HT1080 (cell line): ENCODE measurements at regions not wholly inside any gene's neighbourhood (a gene's known extent, or its start where the extent isn't known, plus 50 kb on each side); places are given as distances from the start of the nearest gene placed in this dataset.
"Not testable (repeated sequence)": the region's sequence is repeated elsewhere in the genome, so short reads cannot be mapped to it uniquely, and the experiment has no call there.

Experiments used
- DNase-seq: peaks from one replicate; pipeline ENCODE4 v3.0.0-alpha.2; 2015; ENCODE audit warnings: low read depth

DNA sequence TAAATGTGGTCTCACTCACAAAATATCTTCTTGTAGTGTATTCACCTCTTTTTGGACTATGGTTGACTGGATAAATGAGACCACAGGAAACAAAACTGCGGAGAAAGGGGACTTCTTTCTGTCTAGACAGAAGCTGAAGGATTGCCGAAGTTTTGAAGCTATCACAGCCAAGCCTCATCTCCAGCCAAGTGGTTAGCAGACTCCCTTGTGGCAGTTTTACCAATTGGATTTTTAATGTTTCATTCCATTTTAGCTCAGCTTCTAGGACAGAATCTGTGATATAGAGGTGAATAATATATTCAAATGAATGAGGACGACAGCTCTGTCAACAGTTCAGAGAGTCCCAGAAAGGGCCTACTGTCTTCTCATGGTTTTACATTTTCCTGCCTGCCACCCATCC, 215.7 kb upstream of the ZNF608 start:
- DNase-seq: no peak

DNA sequence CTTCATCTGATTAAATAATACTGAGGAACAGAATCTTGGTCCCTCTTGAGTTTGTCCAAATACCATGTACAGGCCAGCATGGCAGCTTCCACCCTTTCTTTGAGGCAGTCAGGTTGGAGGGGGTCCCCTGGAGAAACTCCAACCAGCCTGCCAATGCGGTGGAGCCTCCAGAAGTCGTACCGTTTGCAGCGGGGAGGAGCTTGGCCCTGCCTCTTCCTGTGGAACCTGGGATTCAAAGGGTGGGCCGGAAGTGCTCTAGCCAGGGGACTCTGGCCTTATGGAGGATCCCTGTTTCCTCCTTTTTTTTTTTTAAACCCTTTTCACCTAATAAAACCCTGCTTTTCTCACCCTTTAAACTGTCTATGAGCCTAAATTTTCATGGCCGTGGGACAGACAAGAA, 216.3 kb upstream of the ZNF608 start:
- no peak for DNase-seq

DNA sequence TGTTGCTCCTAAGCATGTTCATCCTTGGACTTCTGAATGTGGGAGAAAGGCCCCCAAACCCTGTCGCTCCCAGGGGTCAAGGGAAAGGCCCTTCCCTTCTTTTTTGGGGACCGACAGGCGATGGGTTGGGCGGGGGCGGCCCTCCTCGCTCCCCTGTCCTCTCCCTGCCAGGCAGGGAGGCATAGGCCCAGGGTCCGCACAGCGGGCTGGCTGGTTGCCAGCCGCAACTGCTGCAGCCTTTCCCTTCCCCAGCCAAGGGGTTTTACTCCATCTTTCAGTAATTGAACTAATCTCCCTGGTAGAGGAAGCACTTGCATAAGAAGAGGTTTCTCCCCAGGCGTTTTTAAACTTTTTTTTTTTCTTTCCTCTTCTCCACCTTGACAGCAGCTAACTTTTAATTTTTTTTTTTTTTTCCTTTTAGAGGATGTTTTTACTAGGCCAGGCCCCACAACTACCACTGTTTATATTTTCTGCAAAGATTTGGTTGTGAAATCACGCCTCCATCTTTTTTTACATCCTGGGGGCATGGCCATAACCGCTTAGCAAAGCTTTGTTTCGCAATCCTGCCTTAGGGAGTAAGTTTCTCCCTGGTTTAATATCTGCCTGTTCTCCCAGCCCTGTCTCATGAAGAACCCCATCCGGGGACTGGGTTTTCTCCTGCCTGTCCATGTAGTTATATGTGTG, 216.9 kb upstream of the ZNF608 start:
- peak; percentile 38 for DNase-seq

DNA sequence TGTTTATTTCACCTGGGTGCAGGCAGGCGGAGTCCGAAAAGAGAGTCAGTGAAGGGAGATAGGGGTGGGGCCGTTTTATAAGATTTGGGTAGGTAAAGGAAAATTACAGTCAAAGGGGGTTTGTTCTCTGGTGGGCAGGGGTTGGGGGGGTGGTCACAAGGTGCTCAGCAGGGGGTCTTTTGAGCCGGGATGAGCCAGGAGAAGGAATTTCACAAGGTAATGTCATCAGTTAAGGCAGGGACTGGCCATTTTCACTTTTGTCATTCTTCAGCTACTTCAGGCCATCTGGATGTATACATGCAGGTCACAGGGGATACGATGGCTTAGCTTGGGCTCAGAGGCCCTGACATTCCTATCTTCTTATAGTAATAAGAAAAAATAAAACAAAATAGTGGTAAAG, 220.3 kb upstream of the ZNF608 start:
- not testable (repeated sequence) for DNase-seq

DNA sequence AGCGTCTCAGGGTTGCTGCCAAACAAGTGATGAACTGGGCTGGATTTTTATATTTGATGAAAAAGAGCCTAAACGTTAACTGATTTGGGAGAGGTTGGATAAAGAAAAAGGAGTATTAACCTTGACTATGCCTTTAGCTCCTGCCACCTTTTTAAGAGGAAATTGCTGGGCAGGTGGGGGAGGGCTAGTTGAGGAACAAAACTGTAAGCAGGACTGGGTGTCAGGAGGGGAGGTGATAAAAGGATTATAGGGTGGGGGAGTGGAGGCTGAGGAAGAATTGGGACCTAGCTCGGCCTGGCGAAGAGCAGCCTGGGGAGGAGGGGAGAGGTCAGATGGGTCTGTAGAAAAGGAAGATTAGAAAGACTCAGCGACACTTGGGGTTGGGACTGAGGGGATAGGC, 223.9 kb upstream of the ZNF608 start:
- not testable (repeated sequence) for DNase-seq

DNA sequence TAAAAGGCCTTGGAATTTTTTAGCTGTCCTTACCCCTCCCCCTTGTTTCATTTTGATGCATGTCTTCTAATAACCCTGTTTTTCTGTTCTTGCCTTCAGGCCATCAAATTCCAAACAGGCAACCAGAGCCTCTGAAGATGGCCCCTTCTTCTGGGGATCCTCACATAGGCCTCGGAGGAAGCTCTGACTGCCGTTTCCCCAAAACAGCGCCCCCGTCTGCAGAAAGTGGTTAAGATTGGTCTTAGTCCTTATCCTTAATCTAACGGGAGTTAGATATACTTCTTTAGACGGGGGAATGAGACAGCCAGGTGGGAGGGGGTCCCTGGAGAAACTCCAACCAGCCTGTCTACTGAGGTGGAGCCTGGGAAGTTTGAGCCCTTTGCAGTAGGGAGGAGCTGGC, 226.3 kb upstream of the ZNF608 start:
- no peak for DNase-seq

DNA sequence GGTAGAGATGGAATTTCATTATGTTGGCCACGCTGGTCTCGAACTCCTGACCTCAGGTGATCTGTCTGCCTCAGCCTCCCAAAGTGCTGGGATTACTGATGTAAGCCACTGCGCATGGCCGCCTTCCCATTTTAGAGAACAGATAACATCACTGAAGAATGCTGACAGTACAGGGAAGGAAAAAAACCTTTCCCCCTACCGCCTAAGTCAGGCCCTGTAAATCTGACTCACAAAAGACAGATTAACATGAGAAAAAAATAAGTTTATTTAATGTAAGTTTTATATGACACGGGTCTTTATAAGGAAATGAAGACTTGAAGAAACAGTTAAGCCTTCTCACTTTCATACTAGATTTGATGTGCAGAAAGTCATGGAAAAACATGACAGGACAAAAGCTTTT, 227.2 kb upstream of the ZNF608 start:
- no peak for DNase-seq

DNA sequence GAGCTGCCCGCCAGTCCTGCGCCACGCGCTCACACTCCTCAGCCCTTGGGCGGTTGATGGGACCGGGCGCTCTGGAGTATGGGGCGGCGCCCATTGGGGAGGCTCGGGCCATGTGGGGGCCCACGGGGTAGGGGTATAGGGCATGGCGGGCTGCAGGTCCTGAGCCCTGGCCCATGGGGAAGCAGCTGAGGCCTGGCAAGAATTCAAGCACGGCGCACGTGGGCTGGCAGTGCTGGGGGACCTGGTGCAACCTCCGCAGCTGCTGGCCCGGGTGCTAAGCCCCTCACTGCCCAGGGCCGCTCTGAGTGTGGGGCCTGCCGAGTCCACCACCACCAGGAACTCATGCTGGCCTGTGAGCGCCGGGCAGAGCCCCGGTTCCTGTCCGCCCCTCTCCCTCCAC, 229.6 kb upstream of the ZNF608 start:
- no peak for DNase-seq

DNA sequence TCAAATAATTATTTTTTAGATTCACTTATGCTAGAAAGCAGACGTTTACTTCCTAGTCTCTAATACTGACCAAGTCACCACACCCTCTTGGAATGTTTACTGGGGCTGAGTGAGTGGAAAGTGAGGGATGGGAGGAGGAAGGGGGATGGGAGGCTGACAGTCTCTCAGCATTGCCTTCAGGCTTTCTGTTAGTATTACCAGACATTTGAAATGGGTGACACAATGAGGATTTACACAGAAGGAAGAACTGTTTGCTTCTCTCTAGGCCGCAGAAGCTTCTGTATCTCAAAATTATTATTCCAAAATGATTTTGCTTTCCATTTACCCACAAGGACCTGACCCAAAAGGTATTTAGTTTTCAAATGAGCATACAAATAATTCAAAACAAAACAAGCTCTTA, 232.8 kb upstream of the ZNF608 start:
- DNase-seq: peak; percentile 4

DNA sequence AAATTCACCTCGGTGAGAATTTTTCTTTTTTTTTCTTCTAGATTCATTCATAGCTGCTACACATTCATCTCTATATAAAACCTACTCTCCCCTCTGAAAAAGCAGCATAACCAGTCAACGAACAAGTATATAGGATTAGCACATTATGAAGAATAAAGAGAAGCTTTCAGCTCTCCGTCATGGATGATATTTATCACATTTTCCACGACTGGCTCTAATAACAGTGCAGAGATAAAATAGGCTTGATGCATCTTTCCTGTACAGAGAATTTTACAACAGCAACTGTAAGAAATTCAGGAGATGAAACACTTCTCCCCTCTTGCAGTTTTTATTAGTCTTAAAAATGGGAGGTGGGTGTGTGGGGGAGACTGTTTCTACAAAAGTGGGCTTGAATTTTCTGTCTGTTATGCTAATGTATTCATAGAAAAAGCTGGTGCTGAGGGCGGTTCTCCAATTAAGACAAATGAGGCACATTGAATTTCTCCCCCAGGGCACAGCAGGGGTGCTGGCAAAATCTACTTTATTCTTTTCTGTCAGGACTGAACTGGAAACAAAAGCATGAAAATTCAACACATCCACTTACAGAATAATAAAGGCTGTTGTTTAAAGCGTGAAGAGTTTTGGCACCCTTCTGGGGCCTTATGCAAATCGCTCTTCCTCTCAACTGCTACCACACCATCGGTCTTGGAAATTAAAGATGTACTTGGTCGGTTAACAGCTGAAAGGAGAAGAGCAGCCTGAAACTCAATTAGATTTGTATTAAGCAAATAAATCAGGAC, 233.9 kb upstream of the ZNF608 start:
- DNase-seq: no peak

DNA sequence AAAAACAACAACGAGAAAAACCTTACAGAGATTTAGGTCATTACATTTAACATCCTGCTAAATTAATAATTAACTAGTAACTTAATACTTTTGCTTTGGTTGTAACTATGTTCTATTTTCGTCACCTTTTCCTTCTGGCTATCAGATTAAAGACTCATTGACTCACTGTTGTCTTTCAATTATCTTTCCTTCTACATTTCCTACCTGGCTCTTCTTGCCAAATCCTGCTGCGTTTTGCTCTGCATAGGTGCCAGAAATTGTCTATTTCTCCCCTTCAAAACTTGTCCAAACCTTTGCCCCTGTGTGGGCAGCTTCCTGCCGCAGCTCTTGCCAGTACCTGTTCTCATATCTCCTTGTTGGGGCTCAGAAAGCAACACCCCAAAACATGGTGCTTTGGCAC, 235.5 kb upstream of the ZNF608 start:
- no peak for DNase-seq

DNA sequence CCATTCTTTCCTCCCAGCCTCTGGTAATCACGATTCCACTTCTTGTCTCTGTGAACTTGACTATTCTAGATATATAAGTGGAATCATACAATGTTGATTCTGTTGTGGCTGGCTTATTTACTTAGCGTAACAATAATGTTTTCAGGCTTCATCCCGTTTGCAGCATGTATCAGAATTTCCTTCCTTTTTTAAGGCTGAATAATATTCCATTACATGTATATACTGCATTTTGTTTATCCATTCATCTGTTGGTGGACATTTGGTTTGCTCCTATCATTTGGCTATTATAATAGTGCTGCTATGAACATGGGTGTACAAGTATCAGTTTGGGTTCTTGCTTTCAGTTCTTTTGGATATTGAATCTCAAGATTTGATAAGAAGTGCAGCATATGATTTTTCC, 239.7 kb upstream of the ZNF608 start:
- no peak for DNase-seq

DNA sequence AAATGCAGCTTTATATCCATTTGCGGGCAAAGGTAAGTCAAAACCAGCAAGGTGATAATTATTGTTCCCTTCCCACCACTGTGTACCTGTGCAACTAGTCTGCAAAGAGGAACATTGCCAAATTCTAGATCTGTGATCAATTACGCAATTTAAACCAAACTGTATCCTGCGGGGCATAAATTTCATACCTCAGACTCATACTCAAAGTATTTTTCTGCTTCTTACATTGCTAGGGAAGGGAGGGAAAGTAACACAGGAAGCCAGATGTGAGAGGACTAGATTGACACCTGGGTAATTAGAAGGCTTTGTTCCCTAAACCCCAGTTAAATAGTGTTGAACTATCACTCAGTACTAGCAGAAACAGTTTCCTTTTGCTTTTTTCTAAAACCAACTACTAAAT, 240.2 kb upstream of the ZNF608 start:
- no peak for DNase-seq

DNA sequence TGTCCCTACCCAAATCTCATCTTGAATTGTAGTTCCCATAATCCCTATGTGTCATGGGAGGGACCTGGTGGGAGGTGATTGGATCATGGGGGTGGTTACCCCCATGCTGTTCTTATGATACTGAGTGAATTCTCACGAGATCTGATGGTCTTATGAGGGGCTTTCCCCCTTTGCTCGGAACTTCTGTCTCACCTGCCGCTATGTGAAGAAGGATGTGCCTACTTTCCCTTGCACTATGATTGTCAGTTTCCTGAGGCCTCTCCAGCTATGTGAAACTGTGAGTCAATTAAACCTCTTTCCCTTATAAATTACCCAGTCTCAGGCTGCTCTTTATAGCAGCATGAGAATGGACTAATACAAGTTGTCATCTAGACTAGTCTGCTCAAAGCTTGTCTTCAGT, 241.3 kb upstream of the ZNF608 start:
- DNase-seq: not testable (repeated sequence)

DNA sequence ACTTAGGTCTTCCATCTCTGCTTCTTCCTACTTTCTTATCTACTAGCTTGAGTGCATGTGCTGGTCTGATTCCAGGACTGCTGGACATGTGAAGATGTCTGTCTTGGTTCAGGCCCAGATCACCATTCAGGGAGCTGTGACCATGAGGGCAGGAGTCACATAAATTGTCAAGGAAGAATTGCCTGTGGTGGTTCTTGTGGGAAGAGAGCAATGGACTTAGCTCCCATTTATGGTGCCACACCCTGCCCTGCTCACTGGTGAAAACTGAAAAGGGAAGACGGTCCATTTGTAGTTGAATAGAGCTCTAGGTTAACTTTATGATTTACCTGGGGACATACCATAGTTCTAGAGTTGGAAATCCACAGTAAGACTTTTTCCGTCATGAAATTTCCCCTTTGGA, 244.3 kb upstream of the ZNF608 start:
- DNase-seq: no peak

DNA sequence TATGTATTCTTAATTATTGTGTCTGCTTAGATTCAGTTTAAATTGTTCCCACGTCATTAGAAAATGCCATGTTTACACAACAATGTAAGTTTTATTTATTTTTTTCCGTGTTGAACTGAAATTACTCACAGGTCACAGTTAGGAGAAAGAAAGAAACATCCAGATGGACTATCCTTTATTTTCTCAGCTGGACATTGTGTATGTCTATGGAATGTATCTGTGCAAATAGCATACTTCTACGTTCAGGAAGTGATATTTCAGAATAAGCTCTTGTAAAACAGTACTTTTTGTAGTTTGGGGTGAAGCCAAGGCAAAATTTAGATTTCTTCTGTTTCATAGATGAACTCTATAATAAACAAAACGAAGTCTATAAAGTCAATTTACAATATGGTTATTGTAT, 249.0 kb upstream of the ZNF608 start:
- no peak for DNase-seq

DNA sequence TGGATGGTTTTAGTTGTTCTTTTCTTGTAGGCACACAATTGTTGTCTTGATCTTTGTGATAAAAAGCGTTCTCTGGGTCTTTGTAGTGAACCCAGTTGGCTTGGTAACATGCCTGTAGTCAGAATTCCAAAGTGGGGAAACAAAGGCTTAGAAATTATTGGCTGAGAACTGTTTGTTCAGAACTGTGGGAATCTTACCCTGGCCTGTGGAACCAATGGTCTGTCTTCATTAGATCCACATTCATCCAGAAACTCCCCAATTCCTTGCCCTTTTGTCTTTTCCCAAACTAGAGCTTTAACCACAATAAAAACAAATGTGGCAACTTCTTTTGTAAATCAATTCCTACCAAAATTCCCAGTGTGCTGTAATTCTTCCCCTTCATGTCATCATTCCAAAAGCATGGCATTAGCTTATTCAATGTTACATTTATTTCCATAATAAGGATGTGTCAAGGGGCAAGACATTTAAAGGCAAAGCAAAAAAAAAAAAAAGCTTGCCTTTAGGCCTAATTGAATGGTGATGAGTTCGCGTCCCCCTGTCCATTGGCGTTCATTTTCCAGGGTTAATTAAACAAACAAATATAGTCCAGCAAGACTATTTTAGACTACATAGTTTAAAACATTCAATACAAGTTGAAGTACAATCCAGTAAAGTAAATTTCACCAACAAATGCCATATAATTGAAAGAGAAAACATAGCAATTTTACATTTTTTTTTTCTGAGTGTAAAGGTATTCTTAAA, 249.8 kb upstream of the ZNF608 start:
- DNase-seq: no peak

DNA sequence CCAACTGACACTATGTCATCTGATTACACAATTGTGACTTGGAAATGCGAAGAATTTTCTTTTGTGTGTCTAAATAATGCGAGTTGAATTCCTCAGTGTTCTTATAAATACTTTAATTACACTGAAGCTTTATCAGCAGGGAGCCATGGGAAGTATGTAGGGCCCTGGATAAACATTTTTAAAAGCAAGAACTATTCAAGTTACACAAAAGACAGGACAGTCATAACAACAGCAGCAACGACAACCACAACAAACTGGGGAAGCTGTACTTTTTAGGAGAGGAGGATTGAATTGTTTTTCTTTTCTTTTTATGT, 250.3 kb upstream of the ZNF608 start:
- DNase-seq: no peak

DNA sequence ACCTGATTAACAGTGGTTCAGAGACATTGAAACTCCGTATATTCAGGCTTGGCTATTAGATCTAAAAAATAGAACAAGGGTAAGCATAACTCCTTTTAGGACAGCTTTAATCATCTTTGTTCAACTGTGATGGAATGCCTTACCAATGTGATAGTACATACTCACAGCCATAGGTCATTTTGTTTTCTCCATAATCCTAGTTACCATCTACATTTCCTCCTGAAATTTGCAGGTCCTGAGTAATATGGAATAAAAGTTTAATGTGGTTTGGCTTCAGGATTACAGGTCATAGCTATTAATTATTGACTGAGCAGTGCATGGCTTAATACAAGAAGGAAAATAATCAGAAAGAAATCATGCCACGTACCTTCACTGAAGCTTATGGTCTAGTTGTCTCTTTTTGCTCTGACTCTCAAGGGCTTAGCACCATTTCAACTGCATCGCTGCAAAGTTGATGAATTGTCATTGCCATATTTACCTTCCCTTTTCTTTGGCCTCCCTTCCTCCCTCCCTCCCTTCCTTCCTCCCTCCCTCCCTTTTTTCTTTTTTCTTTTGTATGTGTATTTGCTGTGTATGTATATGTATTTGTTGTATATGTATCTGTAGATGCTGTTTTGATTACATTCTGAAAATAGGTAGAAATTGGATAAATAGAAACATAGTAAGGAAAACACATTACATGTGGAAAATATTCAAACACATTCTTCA, 250.9 kb upstream of the ZNF608 start:
- DNase-seq: no peak

DNA sequence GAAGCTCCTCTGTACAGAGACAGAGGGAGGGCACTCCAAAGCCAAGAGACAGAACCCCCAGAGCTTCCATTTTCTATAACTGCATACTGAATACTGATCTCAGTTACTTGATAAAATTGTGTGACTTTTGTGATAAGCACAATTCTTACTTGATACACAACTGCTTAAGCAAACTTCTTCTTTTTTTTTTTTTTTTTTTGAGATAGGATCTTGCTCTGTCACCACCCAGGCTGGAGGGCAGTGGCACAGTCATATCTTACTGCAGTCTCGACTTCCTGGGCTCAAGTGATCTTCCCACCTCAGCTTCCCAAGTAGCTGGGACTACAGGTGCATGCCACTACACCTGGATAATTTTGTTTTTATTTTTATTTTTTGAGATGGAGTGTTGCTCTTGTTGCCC, 252.1 kb upstream of the ZNF608 start:
- DNase-seq: no peak

DNA sequence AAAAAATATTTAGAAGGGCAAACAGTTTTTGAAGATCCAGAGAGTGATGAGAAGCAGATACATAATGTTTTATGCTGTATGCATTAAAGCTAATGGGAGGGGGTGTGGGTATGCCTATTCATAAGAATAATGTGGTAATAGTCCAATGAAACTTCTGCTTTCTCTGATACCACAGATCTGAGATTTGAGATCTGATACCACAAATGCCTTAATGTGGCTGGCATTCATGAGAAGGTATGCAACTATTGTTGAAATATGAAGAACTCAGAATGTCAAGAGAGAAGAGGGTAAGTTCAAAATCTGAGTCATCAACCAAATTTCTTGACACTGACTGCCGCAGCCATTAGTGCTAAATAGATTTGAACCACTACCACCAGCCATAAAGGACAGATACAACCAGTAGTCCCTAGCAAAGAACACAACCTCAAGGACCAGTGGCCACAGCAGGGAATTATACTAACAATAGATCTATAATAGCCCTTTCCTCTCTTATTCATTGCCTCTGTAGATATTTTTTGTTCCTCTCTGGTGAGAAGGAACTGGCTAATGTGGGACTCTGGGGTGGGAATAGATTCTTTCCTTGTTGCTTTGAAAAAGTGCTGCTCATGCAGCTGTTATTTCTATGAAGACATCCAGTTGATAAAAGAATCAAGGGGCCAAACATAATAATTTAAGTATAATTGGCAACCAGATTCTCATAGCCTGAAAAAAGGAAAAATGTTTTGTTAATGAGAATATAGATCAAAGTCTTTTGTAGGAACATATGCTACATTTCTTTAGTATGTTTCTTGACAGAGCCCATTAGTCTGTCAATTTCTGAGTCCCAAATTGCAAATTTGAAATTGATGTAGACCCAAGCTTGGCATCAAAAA, 256.5 kb upstream of the ZNF608 start:
- peak; percentile 15 for DNase-seq
